Mesenchymal stem cell (in vitro differentiated cells and primary cell): ENCODE measurements at regions not wholly inside any gene's neighbourhood (a gene's known extent, or its start where the extent isn't known, plus 50 kb on each side); places are given as distances from the start of the nearest gene placed in this dataset.

ENCODE experiments used
- DNase-seq: peaks from one replicate; pipeline ENCODE4 v3.0.0-alpha.2; 2013
- H2AFZ ChIP-seq: one replicate; pipeline ENCODE4 v1.6.1; 2013; ENCODE audit warnings: low read depth, mild to moderate bottlenecking, control low read depth, inconsistent platforms, low read length, moderate library complexity
- H2AK5ac ChIP-seq: 2 replicates; pipeline ENCODE4 v1.6.1; 2013; ENCODE audit warnings: low read length, moderate library complexity, mild to moderate bottlenecking, inconsistent platforms; ENCODE audit not compliant: severe bottlenecking
- H2BK120ac ChIP-seq: one replicate; pipeline ENCODE4 v1.6.1; 2013; ENCODE audit warnings: low read depth, mild to moderate bottlenecking, inconsistent platforms, low read length, moderate library complexity
- H2BK12ac ChIP-seq, 2 experiments: one replicate each; pipeline ENCODE4 v1.6.1; 2013; ENCODE audit warnings: inconsistent platforms in 2 of 2, low read length in 2 of 2, mild to moderate bottlenecking in 2 of 2, moderate library complexity in 2 of 2, control low read depth in 1 of 2
- H2BK15ac ChIP-seq: one replicate; pipeline ENCODE4 v1.6.1; 2013; ENCODE audit warnings: mild to moderate bottlenecking, low read depth, inconsistent platforms; ENCODE audit not compliant: poor library complexity, severe bottlenecking
- H2BK5ac ChIP-seq: 2 replicates; pipeline ENCODE4 v1.6.1; 2013; ENCODE audit warnings: low read depth, mild to moderate bottlenecking, low read length, control low read depth, inconsistent platforms; ENCODE audit not compliant: poor library complexity, severe bottlenecking
- H3K14ac ChIP-seq, 2 experiments: one replicate each; pipeline ENCODE4 v1.6.1; 2013; ENCODE audit warnings: inconsistent platforms in 2 of 2, low read length in 2 of 2, control low read depth in 1 of 2, mild to moderate bottlenecking in 1 of 2, moderate library complexity in 1 of 2
- H3K18ac ChIP-seq, 2 experiments: one replicate each; pipeline ENCODE4 v1.6.1; 2013; ENCODE audit warnings: inconsistent platforms in 2 of 2, low read length in 2 of 2, control low read depth in 1 of 2, low read depth in 1 of 2, mild to moderate bottlenecking in 1 of 2
- H3K23ac ChIP-seq, 2 experiments: one replicate each; pipeline ENCODE4 v1.6.1; 2013; ENCODE audit warnings: inconsistent platforms in 2 of 2, low read length in 2 of 2, mild to moderate bottlenecking in 2 of 2, moderate library complexity in 2 of 2, control low read depth in 1 of 2
- H3K27ac ChIP-seq: 2 replicates; pipeline ENCODE4 v1.5.1; 2013; ENCODE audit warnings: mild to moderate bottlenecking, moderate library complexity, low read length, control low read depth, inconsistent platforms; ENCODE audit not compliant: poor library complexity, severe bottlenecking
- H3K27me3 ChIP-seq, 2 experiments: 2 replicates each; pipeline versions ENCODE4 v1.6.1 to v1.7.0; 2013; ENCODE audit warnings: low read length in 2 of 2, mild to moderate bottlenecking in 2 of 2, moderate library complexity in 2 of 2, control low read depth in 1 of 2, inconsistent platforms in 1 of 2; ENCODE audit not compliant: control insufficient read depth in 1 of 2, insufficient read depth in 1 of 2
- H3K36me3 ChIP-seq, 2 experiments: 2 replicates each; pipeline versions ENCODE4 v1.6.1 to v1.7.0; 2013; ENCODE audit warnings: low read length in 2 of 2, control low read depth in 1 of 2, inconsistent platforms in 1 of 2, low read depth in 1 of 2, mild to moderate bottlenecking in 1 of 2; ENCODE audit not compliant: insufficient read depth in 2 of 2, control insufficient read depth in 1 of 2
- H3K4ac ChIP-seq, 2 experiments: one replicate each; pipeline ENCODE4 v1.6.1; 2013; ENCODE audit warnings: inconsistent platforms in 2 of 2, low read length in 2 of 2, mild to moderate bottlenecking in 2 of 2, moderate library complexity in 2 of 2, control low read depth in 1 of 2, low read depth in 1 of 2
- H3K4me1 ChIP-seq: 2 replicates; pipeline ENCODE4 v1.6.1; 2013; ENCODE audit warnings: low read depth, low read length, control low read depth; ENCODE audit not compliant: control insufficient read depth, insufficient read depth
- H3K4me2 ChIP-seq: 2 replicates; pipeline ENCODE4 v1.6.1; 2013; ENCODE audit warnings: low read length, mild to moderate bottlenecking, inconsistent platforms; ENCODE audit not compliant: poor library complexity, severe bottlenecking
- H3K4me3 ChIP-seq, 2 experiments: 2 replicates each; pipeline versions ENCODE4 v1.5.1 to v1.7.0; 2013; ENCODE audit warnings: low read length in 2 of 2, mild to moderate bottlenecking in 2 of 2, control low read depth in 1 of 2, low read depth in 1 of 2; ENCODE audit not compliant: insufficient read depth in 1 of 2
- H3K79me1 ChIP-seq: replicated peaks from 2 replicates; pipeline ENCODE4 v1.6.1; 2013; ENCODE audit warnings: mild to moderate bottlenecking, control low read depth, low read length, inconsistent platforms; ENCODE audit not compliant: poor library complexity, severe bottlenecking
- H3K9ac ChIP-seq: 2 replicates; pipeline ENCODE4 v1.7.0; 2013; ENCODE audit warnings: mild to moderate bottlenecking, low read length, moderate library complexity
- H3K9me3 ChIP-seq: 2 replicates; pipeline ENCODE4 v1.7.0; 2013; ENCODE audit warnings: mild to moderate bottlenecking, low read length; ENCODE audit not compliant: control insufficient read depth
- H4K8ac ChIP-seq: one replicate; pipeline ENCODE4 v1.6.1; 2013; ENCODE audit warnings: inconsistent platforms, mild to moderate bottlenecking, low read length, moderate library complexity
- H4K91ac ChIP-seq: one replicate; pipeline ENCODE4 v1.6.1; 2013; ENCODE audit warnings: mild to moderate bottlenecking, low read length, inconsistent platforms
- WGBS: methylation state at CpG from one replicate; pipeline ENCODE4 v1.1.7; 2013; ENCODE audit warnings: mixed read lengths; 5-methylcytosine and 5-hydroxymethylcytosine counted together

GRCh38 chr11:38131535-38131934, 1533.5 kb upstream of the RAG2 start:
- no peak overlapping the region for H3K23ac ChIP-seq
- H3K4me1 ChIP-seq: no peaks in the 10 kb centered on the region
- no peak overlapping the region for H2BK15ac ChIP-seq
- H4K91ac ChIP-seq: no peak overlapping the region
- no peak overlapping the region for H3K14ac ChIP-seq
- WGBS: no CpG with 5 or more reads among the region's 1 CpG
- no peak overlapping the region for H3K4me2 ChIP-seq
- no peaks in the 10 kb centered on the region for H3K36me3 ChIP-seq
- H3K4ac ChIP-seq: no peak overlapping the region
- H3K18ac ChIP-seq: no peak overlapping the region
- H3K9me3 ChIP-seq: no peaks in the 10 kb centered on the region
- no peak overlapping the region for H2BK5ac ChIP-seq
- no peak overlapping the region for H2AFZ ChIP-seq
- H3K79me1 ChIP-seq: no peaks in the 10 kb centered on the region
- no peak for DNase-seq
- H3K9ac ChIP-seq: no peak overlapping the region
- no peak overlapping the region for H2AK5ac ChIP-seq
- H3K27ac ChIP-seq: no peak overlapping the region
- no peak overlapping the region for H4K8ac ChIP-seq
- H3K4me3 ChIP-seq: no peak overlapping the region
- H3K27me3 ChIP-seq: no peaks in the 10 kb centered on the region
- H2BK12ac ChIP-seq: no peak overlapping the region
- H2BK120ac ChIP-seq: no peak overlapping the region

- no peak overlapping the region for H3K27ac ChIP-seq
- no peak overlapping the region for H2BK120ac ChIP-seq
- WGBS: 7% methylated on average over 1 of the region's 3 CpGs
- H4K91ac ChIP-seq: no peak overlapping the region
- H3K4me2 ChIP-seq: no peak overlapping the region
- no peaks in the 10 kb centered on the region for H3K9me3 ChIP-seq
- H3K9ac ChIP-seq: no peak overlapping the region
- no peak overlapping the region for H2AFZ ChIP-seq
- no peak overlapping the region for H3K14ac ChIP-seq
- H3K4me3 ChIP-seq: no peak overlapping the region
- H2BK15ac ChIP-seq: no peak overlapping the region
- no peak overlapping the region for H4K8ac ChIP-seq
- no peak for DNase-seq
- no peaks in the 10 kb centered on the region for H3K36me3 ChIP-seq
- no peak overlapping the region for H3K23ac ChIP-seq
- no peaks in the 10 kb centered on the region for H3K4me1 ChIP-seq
- H2BK5ac ChIP-seq: no peak overlapping the region
- H2BK12ac ChIP-seq: no peak overlapping the region
- no peaks in the 10 kb centered on the region for H3K27me3 ChIP-seq
- no peak overlapping the region for H2AK5ac ChIP-seq
- H3K18ac ChIP-seq: no peak overlapping the region
- H3K4ac ChIP-seq: no peak overlapping the region
- no peaks in the 10 kb centered on the region for H3K79me1 ChIP-seq
These were observed 1532.9 kb upstream of the RAG2 start for GRCh38 chr11:38130976-38131375.

- Histone ChIP-seq H2AK5ac (no peak overlapping the region), H3K23ac (no peak overlapping the region), H3K79me1 (no peaks in the 10 kb centered on the region), H3K27me3 (no peaks in the 10 kb centered on the region), H2BK5ac (no peak overlapping the region), H2BK12ac (no peak overlapping the region), H2BK15ac (no peak overlapping the region), H3K4me2 (no peak overlapping the region), H3K9me3 (no peaks in the 10 kb centered on the region), H4K91ac (no peak overlapping the region), H3K4ac (no peak overlapping the region), H3K27ac (no peak overlapping the region), H2BK120ac (no peak overlapping the region), H2AFZ (no peak overlapping the region), H4K8ac (no peak overlapping the region), H3K4me3 (no peak overlapping the region), H3K36me3 (no peaks in the 10 kb centered on the region), H3K18ac (no peak overlapping the region), H3K9ac (no peak overlapping the region), H3K14ac (no peak overlapping the region), H3K4me1 (no peaks in the 10 kb centered on the region)
- no peak for DNase-seq
These were observed 1532.5 kb upstream of the RAG2 start for GRCh38 chr11:38130514-38130913.

GRCh38 chr11:38123673-38124072, 1525.6 kb upstream of the RAG2 start:
- Histone ChIP-seq H2BK120ac (no peak overlapping the region), H3K4me3 (no peak overlapping the region), H3K27me3 (no peaks in the 10 kb centered on the region), H3K18ac (no peak overlapping the region), H2AK5ac (no peak overlapping the region), H3K14ac (no peak overlapping the region), H3K4me2 (no peak overlapping the region), H2BK5ac (no peak overlapping the region), H3K4me1 (no peaks in the 10 kb centered on the region), H3K9ac (no peak overlapping the region), H3K4ac (no peak overlapping the region), H2BK12ac (no peak overlapping the region), H3K36me3 (no peaks in the 10 kb centered on the region), H3K23ac (no peak overlapping the region), H3K9me3 (no peaks in the 10 kb centered on the region), H3K79me1 (no peaks in the 10 kb centered on the region), H4K8ac (no peak overlapping the region), H2AFZ (no peak overlapping the region), H4K91ac (peak overlapping the region; percentile 7), H2BK15ac (no peak overlapping the region), H3K27ac (no peak overlapping the region)
- WGBS: 90% methylated on average over 9 of the region's 9 CpGs
- no peak for DNase-seq
